HEK293T (cell line): ENCODE measurements at regions not wholly inside any gene's neighbourhood (a gene's known extent, or its start where the extent isn't known, plus 50 kb on each side); places are given as distances from the start of the nearest gene placed in this dataset.

ENCODE experiments used
- ARNT ChIP-seq: fragments of 450-650 bp; IDR thresholded peaks from 2 replicates; pipeline ENCODE4 v1.6.1; 2017; ENCODE audit warnings: mild to moderate bottlenecking
- BHLHE40 ChIP-seq: fragments of 450-650 bp; IDR thresholded peaks from 2 replicates; pipeline ENCODE4 v1.6.1; 2016; ENCODE audit warnings: mild to moderate bottlenecking, moderate library complexity, borderline replicate concordance
- ELF4 ChIP-seq: fragments of 450-650 bp; IDR thresholded peaks from 2 replicates; pipeline ENCODE4 v1.6.1; 2017; ENCODE audit warnings: antibody characterized with exemption
- FOXA1 ChIP-seq: fragments of 450-650 bp; IDR thresholded peaks from 2 replicates; pipeline ENCODE4 v1.6.1; 2016; ENCODE audit warnings: mild to moderate bottlenecking
- FOXM1 ChIP-seq: fragments of 450-650 bp; IDR thresholded peaks from 2 replicates; pipeline ENCODE4 v1.6.1; 2017; ENCODE audit warnings: mild to moderate bottlenecking, borderline replicate concordance
- HDGF ChIP-seq: fragments of 450-650 bp; IDR thresholded peaks from 2 replicates; pipeline ENCODE4 v1.6.1; 2017; ENCODE audit warnings: antibody characterized with exemption, borderline replicate concordance
- L3MBTL2 ChIP-seq: fragments of 450-650 bp; conservative IDR thresholded peaks from 2 replicates; pipeline ENCODE4 v1.6.1; 2016; ENCODE audit warnings: mild to moderate bottlenecking
- NFRKB ChIP-seq: fragments of 450-650 bp; IDR thresholded peaks from 2 replicates; pipeline ENCODE4 v1.6.1; 2016; ENCODE audit warnings: mild to moderate bottlenecking, moderate library complexity
- PKNOX1 ChIP-seq: fragments of 450-650 bp; IDR thresholded peaks from 2 replicates; pipeline ENCODE4 v1.6.1; 2016
- SP1 ChIP-seq: fragments of 450-650 bp; IDR thresholded peaks from 2 replicates; pipeline ENCODE4 v1.6.1; 2017
- SUZ12 ChIP-seq: fragments of 450-650 bp; IDR thresholded peaks from 2 replicates; pipeline ENCODE4 v1.6.1; 2016; ENCODE audit warnings: mild to moderate bottlenecking
- TARDBP ChIP-seq: fragments of 450-650 bp; IDR thresholded peaks from 2 replicates; pipeline ENCODE4 v1.6.1; 2016
- ZNF384 ChIP-seq: fragments of 450-650 bp; IDR thresholded peaks from 2 replicates; pipeline ENCODE4 v1.6.1; 2016

GRCh38 chr9:22838266-22838665 lies 391.6 kb downstream of the DMRTA1 start:
- no peak for TF ChIP-seq SP1
- no peak for TF ChIP-seq HDGF
- no peak for TF ChIP-seq ELF4
- TF ChIP-seq L3MBTL2: no peak
- TF ChIP-seq TARDBP: no peak
- TF ChIP-seq FOXA1: no peak
- TF ChIP-seq ARNT: no peak
- no peak for TF ChIP-seq ZNF384
- no peak for TF ChIP-seq BHLHE40
- TF ChIP-seq FOXM1: no peak
- no peak for TF ChIP-seq SUZ12
- no peak for TF ChIP-seq PKNOX1
- TF ChIP-seq NFRKB: no peak
